ENCODE measurements at regions not wholly inside any gene's neighbourhood (a gene's known extent, or its start where the extent isn't known, plus 50 kb on each side); places are given as distances from the start of the nearest gene placed in this dataset.

- DNase-seq (no peak), ATAC-seq (no peak), FAIRE-seq (no peak)
- TF ChIP-seq CTCF (IDR thresholded peaks at IDR 0.05): no peak
- no peaks in the 10 kb centered on the region for H3K36me3 ChIP-seq
- 68 to 78% methylated on average over 6 of the region's 6 CpGs for WGBS, 2 donors
- no peak overlapping the region for H3K27ac ChIP-seq
- no peaks in the 10 kb centered on the region for H3K9me3 ChIP-seq
- H3K4me3 ChIP-seq: no peak overlapping the region
- no peaks in the 10 kb centered on the region for H3K4me1 ChIP-seq
- H3K27me3 ChIP-seq: no peaks in the 10 kb centered on the region
- intact Hi-C loops (cut with DNase I): no loop called here
Observed at GRCh38 chr18:49667462-49667861, 105.6 kb downstream of the LIPG start.

GRCh38 chr18:49666045-49666775 lies 104.4 kb downstream of the LIPG start:
- DNase-seq (no peak), FAIRE-seq (no peak)

GRCh38 chr18:49663899-49664890 lies 102.3 kb downstream of the LIPG start:
- H3K36me3 ChIP-seq: no peaks in the 10 kb centered on the region
- no peak for TF ChIP-seq CTCF (IDR thresholded peaks at IDR 0.05)
- H3K9me3 ChIP-seq: no peaks in the 10 kb centered on the region
- no peak for FAIRE-seq
- no peak overlapping the region for H3K4me3 ChIP-seq
- DNase-seq: no peak
- H3K27me3 ChIP-seq: no peaks in the 10 kb centered on the region
- H3K4me1 ChIP-seq: no peaks in the 10 kb centered on the region
- intact Hi-C loops (cut with DNase I): no loop called here
- ATAC-seq: peak in 2 of 4 donors; percentile 20 to 29
- no peak overlapping the region for H3K27ac ChIP-seq
- WGBS, 2 donors: 80% methylated on average over 16 of the region's 16 CpGs

More at GRCh38 chr18:49666045-49666775, 104.4 kb downstream of the LIPG start:
- Histone ChIP-seq H3K36me3 (no peaks in the 10 kb centered on the region), H3K27me3 (no peaks in the 10 kb centered on the region), H3K27ac (no peak overlapping the region), H3K4me3 (no peak overlapping the region), H3K9me3 (no peaks in the 10 kb centered on the region), H3K4me1 (no peaks in the 10 kb centered on the region)
- TF ChIP-seq CTCF (IDR thresholded peaks at IDR 0.05): no peak
- ATAC-seq: no peak
- 52 to 69% methylated on average over 4 of the region's 4 CpGs for WGBS, 2 donors
- intact Hi-C loops (cut with DNase I): no loop called here

- no peak for ATAC-seq
- Histone ChIP-seq H3K36me3 (no peaks in the 10 kb centered on the region), H3K4me1 (no peaks in the 10 kb centered on the region), H3K9me3 (no peaks in the 10 kb centered on the region), H3K4me3 (no peak overlapping the region), H3K27ac (no peak overlapping the region), H3K27me3 (no peaks in the 10 kb centered on the region)
- no peak for FAIRE-seq
- no peak for TF ChIP-seq CTCF (IDR thresholded peaks at IDR 0.05)
- intact Hi-C loops (cut with DNase I): no loop called here
- no peak for DNase-seq
- WGBS, 2 donors: 77 to 78% methylated on average over 7 of the region's 7 CpGs
Observed at GRCh38 chr18:49662506-49662905, 100.6 kb downstream of the LIPG start.

All from pancreas (tissue), 10 donors.